Fibroblast of skin of right biceps (primary cell): ENCODE measurements at regions not wholly inside any gene's neighbourhood (a gene's known extent, or its start where the extent isn't known, plus 50 kb on each side); places are given as distances from the start of the nearest gene placed in this dataset.

Experiments
- DNase-seq: peaks from one replicate; pipeline ENCODE4 v3.0.0-alpha.2; 2013

DNA sequence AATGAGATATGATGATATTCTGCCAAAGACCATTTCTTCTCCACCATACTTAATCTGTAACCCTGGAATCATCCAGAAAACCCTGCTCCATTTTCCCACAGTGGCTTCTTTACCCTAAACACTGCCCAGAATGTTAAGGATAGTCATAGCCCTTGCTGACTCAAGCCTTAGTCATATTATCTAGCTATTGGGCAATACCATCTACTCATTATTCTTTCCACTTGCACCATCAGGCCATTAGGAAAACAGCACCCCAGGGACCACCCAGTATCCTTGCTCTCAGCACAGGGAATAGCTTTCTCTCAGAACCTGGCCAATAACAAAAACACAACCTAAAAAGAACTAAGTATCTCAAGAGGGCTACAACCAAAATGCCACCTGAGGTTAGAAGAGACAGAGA lies 445.7 kb upstream of the SLC14A2 start:
- peak; percentile 97 for DNase-seq

DNA sequence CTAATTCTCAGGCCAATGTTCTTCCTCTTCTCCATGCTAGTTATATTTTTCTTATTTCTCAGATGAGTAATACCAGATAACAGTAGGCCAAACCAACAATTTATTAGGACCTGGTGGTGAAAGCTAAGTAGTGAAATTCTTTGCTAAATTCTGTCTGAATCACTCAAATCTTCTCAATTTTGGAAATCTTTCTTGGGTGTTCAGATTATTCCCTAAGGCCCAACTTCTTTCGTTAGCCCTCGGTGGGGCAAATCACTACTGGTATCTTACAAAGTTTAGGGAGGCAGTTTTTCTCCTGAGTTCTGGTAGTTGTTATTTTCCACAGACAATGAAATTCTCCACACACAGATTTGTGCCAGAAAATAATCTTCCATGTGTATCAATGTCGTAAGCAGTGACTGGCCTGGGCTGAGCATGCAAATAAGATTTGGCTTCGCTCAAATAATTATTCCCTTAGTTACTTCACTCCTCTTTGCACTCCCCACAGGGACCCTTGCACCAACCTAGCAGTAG lies 443.5 kb upstream of the SLC14A2 start:
- DNase-seq: peak; percentile 80

DNA sequence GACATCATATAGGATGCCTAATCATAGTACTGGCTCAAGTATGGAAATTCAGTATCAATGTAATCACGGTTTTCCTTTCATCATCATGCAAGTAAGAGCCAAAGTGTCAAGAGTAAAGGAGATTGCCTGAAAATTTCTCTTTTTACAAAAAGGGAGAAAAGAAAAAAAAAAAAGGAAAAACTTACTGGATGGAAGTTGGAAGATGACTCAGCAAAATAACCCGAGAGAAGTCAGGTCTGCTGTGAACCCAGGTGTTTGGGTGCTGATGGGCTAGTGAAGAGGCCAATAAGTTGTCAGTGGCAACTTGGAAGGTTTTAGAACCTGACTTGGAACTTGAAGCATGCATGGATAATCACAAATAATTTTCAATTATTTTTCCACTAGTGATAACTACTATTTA lies 441.9 kb upstream of the SLC14A2 start:
- DNase-seq: no peak

DNA sequence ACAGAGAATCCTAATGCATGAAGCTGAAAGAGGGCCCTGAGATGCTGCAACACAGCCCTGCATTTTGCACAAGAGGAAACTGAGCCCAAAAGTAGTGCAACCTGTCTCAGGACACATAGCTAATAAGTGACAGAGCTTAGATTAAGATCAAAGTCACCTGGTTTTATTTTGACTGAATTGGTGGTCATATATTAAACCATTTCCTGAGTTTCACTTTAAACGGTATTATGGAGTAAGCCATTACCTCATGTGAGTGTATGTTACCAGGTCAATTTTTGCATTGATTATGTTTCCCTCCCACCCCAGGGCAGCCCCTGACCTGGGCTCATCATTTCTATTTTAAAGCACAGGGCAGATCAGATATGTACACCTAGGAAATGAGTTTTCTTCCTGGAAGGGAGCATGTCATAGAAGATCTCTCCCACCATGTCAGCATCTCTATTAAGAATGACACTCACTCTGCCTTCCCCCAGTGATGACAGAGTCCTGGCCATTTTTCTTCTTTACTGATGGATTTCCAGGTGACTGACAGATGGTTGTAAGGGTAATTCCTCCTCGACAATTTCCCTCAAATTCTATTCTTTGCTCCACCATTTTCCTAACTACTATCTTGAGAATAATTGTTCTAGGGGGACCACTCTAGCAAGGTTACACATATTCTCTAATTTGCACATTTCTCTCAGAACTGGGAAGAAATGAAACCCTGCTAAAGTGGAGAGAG lies 441.3 kb upstream of the SLC14A2 start:
- DNase-seq: no peak

DNA sequence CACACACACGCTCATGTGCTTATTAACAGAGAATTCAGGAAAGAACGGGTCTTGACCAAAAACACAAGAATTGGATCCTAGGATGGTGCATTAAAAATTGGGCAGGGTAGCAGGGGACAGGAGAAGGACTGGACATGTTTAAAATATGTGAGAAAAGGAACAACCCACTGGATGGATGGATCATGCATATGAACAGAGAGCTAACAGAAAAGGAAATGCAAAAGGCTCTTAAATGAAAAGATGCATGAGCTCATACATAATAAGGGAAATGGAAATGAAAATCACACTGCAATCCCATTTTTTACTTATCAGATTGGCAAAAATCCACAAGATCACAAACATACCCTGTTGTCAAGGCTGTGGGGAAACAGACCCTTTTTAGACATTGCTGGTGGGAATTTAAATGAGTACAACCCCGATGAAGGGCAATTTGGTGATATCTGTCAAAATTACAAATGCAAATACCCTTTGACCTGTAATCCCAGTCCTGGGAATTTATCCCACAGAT lies 440.6 kb upstream of the SLC14A2 start:
- no peak for DNase-seq

DNA sequence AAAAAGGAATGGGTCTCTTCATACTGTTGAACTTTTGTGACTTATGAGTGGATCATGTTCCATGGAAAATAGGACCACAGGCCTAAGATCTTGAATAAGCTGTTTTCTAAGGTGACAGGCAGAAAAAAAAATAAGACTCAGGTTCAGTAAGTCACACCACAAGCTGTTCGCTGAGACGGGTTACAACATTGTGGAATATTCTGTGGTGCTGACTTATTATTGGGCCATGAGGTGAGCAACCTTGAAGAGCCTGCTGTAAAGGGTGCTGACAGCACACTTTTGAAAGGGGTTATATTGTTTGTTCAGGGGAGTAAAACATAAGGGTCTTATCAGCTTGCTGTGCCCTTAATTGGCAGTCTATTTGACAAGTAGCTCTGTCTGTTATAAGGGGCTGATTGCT lies 439.8 kb upstream of the SLC14A2 start:
- no peak for DNase-seq

DNA sequence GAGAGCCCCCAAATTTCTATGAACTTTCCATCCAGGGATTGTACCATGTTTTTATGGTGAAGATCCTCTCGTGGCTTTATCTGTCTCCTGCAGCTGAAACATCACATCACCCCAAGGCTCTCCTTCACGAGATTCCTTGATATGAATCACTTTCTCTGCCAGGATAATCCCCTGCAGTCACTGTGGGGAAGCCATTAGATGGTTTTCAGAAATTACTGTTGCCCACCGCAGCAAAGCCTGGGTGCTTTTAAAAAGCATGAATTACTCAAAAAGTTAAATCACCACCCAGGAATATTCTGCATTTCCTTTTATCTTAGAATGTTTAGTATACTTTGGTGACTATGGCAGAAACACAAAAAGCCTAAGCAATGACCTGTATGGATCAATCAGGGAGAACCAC lies 428.4 kb upstream of the SLC14A2 start:
- DNase-seq: no peak

DNA sequence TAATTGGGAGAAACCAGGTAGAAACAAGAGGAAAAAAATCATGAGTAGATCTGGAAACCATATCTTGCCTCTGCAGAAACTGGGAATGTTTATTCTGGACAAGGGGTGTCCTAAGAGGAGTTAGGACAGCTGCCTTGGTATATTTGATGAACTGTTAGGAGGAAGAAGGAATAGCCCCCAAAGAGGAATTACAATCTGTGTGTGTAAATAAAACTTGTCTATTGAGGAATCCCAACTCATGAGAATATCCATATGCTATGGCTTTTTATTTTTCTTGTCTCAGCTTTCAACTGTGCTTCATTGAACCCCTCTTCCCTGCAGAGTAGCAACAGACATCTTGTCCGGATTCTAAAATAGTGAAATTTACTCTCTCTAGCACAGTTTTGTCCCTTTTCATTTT lies 423.5 kb upstream of the SLC14A2 start:
- DNase-seq: no peak

DNA sequence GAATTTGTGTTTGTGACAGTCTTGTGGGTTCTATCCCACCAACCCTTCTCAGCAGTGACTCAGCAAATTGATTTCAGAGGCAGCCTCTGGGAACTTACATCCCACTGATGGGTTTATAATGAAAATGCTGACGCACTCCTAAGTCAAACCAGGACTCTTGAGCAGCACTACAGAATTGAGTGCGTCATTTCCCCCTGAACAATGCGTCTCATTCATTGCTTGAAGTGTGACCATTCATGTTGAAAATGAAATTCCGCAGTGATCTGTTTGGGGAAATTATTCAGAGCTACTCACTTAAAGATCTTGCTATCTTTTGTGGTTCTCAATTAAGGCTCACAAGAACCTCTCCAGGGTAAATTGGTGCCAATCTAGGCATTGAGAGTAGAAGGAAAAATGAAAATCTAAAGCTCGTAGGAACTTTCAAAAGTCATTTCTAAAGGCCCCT lies 417.7 kb upstream of the SLC14A2 start:
- DNase-seq: peak; percentile 88

DNA sequence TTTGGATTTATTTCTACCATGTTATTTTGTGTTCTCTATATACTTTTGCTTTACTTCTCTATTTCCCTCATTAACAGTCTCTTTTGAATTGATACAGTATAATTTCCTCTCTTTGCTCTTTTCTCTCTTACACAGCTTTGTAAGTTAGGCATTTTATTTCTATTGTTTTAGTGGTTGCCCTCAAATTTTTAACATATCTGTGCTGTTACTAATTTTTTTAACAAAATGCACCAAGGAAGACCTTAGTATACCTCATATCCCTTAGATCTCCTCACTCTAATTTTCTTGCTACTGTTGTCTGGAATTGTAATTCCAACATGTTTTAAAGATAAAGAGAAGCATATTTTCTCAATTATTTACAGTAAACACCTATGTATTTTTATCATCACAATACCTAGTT lies 416.8 kb upstream of the SLC14A2 start:
- DNase-seq: peak; percentile 19

DNA sequence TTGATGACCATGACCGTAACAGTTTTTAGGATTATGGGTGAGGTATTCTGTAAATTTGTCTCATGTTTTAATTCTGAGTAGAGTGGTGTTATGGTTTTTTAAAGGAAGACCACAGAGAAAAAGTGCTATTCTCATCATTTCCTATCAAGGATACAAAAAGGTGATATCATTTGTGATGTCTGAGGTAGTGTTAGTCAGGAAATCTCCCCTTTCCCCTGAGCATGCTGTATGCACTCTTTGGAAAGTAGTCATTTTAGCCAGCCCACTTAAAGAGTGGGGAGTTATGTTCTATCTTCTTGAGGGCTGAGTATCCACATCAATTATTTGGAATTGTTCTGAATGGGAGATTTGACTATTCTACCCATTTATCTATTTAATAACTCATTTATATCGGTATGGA lies 414.2 kb upstream of the SLC14A2 start:
- no peak for DNase-seq

DNA sequence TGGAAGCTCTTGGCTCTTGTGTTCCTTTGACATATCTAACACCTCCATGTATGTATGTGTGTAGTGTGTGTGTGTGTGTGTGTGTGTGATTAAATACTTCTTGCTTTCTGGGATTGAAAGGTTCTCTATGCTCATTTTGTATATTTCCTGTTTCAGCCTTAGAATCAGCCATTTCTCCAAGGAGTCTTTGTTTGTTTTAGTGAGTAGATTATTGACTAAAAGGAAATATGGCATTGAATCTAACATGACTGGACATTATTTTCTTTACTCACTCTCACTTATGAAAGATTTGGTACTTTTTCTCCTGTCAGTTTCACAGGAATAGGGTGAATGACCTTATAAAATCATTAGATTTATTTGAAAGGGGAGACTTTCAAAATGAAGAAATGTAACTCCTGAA lies 413.8 kb upstream of the SLC14A2 start:
- DNase-seq: no peak

DNA sequence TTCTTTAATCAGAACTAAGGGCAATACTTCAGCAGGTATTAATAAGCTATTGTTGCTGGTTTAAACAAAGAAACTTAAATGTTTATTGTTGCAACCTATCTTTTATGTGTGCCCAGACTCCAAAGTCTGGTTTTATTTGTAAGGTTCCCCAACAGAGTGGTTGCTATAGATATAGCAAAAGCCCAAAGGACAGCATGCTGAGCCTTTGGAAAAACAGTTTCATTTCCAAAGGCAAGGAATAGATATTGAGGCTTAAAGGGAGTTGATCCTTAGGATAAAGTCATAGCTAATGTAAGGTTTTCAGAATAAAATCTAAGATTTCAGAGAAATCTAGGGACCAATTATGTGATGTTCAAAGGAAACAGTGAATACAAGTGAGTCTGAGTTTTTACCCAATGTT lies 413.2 kb upstream of the SLC14A2 start:
- DNase-seq: no peak

DNA sequence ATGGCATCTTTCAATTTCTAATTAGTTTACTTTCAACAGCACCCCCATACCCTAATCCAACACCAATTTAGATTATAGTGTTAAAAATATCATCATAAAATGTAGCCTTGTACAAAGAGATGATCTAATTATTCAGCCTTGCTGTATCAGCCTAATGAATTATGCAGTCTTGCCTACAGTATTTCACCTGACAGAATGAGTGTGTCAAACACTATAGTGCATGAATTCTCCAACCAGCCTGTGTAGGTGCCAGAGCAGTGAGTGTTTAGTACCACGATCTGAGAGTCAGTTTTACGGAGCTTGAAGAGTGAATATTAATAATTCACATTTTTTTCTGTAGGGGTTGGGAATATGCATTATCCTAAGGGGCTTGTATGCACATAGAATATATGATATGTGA lies 411.6 kb upstream of the SLC14A2 start:
- no peak for DNase-seq

DNA sequence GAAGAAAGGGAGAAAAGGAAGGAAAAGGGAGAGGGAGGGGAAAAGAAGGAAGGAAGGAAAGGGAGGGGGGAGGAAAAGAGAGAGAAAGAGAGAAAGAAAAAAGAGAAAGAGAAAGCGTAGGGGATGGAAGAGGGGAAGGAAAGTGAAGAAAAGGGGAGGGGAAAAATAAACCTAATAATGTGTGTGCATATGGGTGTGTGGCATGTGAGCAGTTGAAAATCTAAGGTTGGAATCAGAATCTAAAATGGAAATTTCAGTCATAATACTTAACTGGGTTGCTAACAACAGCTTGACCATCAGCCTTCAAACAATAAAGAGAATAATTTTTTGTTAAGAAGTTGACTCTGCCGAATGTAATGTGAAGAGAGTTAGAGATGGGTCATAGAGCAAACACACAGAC lies 407.9 kb upstream of the SLC14A2 start:
- no peak for DNase-seq

DNA sequence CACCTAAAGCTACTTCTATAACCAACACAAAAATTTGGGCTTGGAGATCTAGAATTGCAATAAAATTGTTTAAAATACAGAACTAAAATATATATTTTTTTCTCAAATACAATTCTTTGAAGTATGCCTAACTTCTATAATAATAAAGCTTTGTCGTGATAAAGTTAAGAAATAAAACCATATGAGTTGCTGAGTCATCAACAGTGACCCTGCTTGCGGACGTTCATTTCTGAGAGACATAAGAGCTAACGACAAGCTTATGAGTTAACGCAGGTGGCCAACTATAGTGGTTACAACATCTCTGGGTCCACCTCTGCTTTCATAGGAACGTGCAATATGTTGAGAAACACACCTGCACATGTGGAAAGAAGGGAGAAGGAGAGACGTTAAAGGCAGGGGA lies 407.1 kb upstream of the SLC14A2 start:
- DNase-seq: no peak

DNA sequence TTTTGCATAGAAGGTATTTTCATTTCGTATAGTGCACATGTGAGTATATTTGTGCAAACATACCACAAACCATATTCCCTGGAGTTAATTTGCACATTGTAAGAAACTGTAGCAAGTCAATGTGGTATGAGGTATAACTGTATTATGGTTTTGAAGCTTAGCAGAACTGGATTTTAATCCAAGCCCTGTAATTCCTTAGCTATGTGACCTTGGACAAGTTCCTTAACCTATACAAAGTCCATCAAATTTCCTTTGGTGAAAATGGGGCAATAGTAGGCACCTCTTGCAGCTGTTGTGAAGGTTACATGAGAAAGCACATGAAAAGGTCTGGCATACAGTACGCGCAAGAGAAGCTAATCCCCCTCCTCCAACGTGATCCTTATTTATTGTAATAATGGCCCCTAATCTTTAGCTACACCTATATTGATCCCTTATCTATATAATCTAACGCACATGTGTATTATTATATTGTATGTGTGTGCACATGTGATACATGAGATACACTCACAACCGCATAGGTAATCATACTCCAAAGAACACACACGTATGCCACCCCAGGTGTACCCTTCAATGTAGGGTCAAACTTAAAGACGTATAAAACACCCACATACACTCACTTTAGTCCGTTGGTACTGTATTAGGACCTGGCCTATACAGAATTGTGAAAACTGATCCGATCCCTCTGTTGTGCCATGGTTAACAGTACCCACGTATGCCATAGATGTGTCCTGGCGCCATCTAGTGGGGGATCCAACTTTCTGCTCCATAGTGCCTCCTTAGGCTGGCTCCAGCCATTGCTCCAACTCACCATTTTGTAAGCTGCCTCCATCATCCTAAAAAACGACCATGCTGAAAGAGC lies 402.9 kb upstream of the SLC14A2 start:
- DNase-seq: peak; percentile 76

DNA sequence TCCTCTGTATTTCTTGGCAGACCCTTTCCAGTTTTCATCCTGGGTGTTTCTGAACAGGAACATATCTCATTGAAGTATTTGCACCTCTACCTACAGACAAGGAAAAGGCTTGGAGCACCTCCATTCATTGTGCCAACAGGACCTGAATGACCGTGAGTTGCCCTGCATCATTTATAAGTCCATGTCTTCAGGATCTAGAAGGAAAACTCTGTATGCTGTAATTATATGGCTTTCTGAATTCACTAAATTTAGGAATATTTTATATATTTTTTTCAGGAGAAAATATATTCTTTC lies 402.3 kb upstream of the SLC14A2 start:
- no peak for DNase-seq

DNA sequence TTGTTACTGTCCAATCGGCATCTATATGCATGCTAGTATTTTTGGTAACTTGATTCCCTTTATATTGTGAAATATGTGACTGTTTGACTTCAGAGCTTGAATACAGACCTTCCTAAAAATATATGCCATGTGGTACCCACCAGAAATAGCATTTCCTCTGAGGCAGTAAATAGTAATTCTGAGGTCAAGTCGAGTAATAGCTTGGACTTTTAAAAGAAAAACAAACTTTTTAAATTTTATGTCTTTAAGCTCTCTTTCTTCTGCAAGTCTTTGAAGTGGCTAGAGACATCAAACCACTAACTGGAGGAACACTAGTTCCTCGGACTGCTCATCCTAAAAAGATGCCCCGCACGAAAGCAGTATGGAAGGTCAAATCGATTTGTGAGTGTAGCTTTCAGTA lies 396.8 kb upstream of the SLC14A2 start:
- DNase-seq: no peak

DNA sequence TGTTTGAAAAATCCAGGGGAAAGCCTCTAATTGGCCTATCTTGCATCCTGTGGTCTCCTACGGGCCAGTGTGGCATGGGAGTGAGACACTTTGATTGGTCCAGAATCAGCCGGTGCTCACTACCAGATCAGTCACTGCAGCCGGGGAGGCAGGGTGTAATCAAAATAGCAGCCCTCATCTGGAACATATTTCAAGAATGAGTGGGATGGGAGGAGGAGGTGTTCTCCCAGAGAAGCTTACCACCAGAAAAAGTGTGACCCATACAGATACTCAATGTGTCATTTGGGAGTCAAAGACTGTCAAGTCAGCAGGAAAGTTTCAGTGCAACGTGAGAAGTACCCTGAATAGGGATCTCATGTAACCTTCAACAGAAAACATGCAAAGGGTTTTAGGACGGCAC lies 393.9 kb upstream of the SLC14A2 start:
- peak; percentile 93 for DNase-seq

DNA sequence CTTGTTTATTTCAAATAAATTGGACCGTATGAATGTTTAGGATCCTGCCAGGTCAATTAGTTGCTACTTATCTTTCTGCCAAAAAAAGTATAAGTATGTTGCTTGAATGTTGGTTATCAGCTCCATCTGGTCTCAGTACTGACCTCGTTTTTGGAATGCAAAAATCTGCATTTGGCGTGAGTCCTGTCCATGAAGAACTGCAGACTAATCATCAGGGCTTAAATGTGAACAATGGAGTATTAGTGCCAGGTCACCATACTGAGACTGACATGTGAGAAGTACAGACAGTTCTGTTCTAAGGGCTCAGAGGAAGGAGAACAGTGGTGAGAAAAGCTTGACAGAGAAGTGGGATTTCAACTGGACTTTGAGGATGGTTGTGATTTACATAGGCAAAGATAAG lies 393.1 kb upstream of the SLC14A2 start:
- no peak for DNase-seq

DNA sequence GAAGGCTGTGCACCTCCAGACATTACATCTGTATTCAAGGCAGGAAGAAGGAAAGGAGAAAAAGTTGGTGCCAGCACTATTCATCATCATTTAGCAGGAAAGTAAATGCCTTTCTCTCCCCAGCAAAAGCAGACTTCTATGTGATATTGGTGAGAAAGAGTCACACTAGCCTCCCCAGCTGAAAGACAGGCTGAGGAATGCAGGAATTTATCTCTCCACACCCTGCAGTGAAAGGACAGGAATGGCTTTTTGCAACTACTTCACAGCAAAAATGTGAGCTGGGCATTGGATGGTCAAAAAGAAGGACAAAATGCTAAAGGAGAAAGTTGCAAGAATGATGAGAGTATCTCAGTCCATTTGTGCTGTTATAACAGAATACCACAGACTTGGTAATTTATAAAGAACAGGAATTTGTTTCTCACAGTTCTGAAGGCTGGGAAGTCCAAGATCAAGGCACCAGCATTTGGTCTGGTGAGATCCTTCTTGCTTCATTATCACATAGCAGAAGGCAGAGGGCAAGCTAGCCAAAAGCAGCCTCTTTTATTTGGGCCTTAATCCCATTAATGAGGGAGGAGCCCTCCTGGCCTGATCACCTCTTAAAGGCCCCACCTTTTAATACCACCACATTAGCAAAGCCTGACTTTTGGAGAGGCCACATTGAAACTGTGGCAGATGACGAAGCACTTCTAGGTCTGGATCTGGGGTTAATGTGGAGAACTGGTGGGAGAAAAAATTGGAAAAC lies 388.1 kb upstream of the SLC14A2 start:
- DNase-seq: peak; percentile 40

DNA sequence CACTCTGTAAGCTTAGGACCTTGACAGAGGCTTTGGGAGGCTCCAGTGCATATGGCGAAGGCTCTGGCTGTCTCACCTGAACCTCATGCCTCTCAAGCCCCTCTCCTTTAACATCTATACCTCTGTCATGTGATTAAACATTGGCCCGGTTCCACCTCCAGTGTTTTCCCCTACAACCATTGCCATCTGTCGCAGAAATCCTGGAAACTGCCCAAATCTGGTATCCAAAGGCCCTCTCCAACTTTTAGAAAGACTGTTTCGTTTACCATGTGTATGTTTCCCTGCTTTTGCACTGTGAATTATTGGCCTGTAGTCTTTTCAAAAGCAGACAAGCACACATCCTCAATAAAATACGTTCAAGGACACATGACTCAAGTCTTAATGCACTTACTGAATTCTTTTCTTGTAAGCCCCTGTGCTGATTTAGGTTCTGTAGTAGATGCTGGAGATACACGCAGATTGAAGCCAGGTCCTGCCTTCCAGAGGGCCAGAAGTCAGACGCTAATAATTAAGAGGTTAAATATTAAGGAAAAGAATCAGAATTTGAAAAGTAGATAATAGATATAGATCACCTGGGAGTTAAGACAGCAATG lies 386.4 kb upstream of the SLC14A2 start:
- DNase-seq: no peak
